HG03095 (cell line): ENCODE measurements at regions not wholly inside any gene's neighbourhood (a gene's known extent, or its start where the extent isn't known, plus 50 kb on each side); places are given as distances from the start of the nearest gene placed in this dataset.

Source experiments
- ATAC-seq: cut with Tn5 transposase; IDR thresholded peaks from one replicate; pipeline ENCODE4 v1.9.1; 2021; ENCODE audit warnings: moderate library complexity; ENCODE audit not compliant: unreplicated experiment

DNA sequence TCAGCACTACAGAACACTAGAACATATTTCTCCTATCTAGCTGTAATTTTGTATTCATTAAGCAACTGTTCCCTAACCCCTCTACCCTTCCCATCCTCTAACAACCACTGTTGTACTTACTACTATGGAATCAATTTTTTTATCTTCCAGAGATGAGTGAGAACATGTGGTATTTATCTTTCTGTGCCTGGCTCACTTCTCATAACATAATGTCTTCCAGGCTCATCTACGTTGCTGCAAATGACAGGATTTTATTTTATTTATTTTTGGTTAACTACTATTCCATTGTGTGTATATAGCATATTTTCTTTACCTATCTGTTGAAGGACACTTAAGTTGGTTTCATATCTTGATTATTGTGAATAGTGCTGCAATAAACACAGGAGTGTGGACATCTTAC is 200.9 kb upstream of the CHRM2 start:
- ATAC-seq = no peak

DNA sequence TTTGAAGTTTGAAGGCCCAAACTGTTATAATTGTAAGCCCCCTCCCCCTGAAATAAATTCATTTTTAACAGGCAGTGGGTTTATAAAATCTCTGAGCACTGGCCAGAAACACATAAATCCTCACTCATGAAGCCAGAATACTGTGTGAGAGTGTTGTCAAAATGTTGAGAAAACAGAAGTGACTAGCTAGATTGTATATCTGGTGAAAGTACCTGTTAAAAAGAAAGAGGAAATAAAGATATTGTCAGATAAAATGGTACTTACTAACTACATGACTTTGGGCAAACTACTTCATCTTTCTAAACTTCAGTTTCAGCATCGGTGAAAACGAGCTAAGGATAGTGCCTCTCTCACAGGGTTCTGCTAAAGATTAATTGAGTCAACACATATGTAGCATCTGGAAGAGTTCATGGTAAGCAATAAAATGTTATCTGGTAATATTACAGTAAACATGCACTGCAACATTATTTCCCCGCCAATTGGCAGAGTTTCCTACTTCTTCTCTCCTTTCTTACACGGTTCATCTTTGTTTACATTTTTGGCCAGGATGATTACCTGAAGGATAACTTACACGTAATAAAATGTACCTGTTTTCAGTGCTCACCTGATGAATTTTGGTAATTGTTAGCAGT is 202.5 kb upstream of the CHRM2 start:
- ATAC-seq = no peak

DNA sequence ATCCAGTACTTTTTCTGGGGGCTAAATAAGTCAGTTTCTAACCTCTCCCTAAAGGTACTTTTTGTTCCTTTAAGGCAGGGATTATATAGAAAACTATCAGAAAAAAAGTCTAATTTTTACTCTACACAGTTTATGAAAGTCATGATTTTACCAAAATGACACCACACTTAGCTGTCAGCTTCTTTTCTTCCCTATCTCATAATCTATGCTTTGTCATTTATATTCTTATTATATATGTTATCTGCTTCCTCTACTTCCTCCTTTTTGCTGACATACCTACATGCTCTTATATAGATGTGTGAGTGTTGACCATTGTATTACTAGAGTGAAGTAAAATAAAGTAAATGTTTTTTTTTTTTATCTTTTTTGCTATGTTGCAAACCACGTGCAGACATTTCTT is 203.9 kb upstream of the CHRM2 start:
- ATAC-seq = no peak

DNA sequence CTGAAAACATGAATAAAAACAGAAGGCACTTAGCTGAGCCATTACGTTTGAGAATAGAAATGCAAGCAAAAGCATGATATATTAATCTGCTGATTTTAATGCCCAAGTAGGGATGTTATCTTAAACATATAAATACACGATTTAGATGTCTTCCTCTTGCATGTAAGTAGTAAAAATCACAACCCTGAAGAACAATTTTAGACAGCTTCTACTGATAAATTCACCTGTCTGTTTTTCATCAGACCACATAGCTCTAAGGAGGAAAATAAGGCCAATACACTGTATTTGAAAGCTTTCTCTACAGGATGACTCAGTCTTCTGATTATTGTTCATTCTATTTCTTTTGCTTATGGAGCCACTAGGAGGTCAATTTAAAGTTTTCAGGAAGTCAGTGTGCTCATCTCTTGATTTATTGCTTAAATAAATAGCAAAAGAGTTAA is 210.9 kb upstream of the CHRM2 start:
- no peak for ATAC-seq

DNA sequence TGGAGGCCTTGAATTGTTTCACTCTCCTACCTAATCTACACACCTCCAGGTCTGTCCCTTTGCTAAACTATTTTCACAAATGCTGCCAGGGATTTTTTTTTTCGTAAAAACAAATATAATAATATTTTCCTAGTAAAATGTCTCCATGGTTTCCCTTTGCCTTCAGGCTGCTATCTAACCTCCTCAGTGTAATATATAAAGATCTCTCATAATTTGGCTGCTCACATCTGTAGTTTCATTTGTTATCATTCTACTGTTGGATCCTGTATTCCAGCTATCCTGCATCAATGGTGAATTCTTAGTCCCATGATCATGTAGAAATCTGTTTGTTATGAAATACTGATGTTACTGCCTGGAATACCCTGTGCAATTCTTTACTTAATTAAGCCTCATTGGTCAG is 211.9 kb upstream of the CHRM2 start:
- no peak for ATAC-seq

DNA sequence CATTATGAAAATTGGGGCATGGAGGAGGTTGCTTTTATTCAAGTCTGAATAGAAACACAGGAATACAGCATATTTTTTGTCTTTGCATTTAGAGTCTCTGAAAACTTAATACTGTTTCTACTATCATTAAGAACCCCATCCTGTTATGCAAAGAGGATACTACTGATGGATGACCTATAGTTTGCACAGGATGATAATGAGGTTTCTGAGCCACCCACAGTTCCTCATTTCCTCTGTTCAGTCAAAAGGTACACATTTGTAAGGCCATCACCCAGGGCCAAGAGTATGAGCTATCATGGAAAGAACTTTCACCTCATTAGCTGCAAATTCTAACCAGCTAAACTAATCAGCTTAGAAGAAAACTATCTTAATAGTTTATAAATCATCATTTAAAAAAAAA is 213.0 kb upstream of the CHRM2 start:
- ATAC-seq = no peak

DNA sequence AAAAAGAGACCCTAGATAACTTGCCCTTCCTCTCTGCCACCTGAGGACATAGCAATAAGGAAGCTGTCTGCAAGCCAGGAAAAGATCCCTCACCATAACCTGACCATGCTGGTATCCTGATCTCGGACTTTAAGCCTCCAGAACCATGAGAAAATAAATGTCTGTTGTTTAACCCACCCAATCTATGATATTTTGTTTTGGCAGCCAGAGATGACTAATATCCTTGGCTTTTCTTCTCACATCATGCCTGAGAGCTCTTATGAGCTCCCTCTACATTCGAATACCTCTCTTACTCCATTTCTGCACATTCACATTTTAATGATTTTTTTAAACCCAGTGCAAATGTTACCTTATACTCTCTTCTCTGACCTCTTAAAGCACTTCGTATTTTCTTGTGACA is 214.0 kb upstream of the CHRM2 start:
- no peak for ATAC-seq

DNA sequence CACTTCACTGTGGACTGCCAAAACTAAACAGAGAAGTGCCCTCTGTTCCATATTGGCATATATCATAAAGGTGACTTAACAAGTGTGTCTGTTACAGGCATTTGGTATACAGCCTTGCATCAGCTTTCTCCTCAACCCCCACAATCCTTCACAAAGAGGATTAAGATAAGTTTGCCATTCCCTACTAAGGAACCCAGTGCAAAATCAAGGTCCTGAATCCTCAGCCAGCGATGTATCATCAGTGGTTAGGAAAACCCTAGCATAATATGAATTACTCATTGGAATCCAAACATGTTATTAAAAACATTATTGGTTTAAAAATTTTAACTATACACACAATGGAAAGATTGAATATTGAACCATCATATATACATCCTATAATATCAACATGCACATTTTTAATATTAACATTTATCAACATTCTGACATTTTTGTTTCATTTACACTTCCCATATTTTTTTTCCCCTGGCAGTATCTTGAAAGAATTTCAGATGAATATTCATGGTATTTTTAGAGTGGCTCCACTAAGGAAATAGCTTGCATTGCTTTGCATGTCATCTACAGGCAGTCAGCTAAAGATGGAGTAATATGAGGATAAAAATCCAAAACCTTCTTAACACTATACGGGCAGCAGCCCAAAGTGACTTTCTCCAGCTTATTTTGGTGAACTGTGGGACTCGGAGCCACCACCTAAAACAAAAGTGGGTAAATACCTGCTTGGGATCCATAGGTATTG is 215.6 kb upstream of the CHRM2 start:
- no peak for ATAC-seq

DNA sequence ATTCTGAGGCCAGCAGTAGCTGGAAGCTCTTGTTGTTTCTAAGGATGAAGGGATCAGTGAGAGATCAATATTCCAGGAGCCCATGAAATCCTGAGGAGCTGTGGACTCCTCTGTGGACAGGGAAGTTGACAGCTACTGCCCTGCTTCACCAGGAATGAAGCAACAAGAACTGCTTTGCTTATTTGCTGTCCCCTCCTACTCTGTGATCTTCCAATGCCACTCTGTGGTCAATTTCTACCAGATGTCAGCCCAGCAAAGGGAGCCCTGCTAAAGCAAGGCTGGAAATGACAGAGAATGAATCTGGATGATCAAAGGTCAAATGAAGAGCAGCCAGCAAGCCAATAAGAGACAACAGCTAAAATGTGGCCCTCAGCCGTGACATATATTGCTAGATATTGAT is 227.5 kb upstream of the CHRM2 start:
- no peak for ATAC-seq

DNA sequence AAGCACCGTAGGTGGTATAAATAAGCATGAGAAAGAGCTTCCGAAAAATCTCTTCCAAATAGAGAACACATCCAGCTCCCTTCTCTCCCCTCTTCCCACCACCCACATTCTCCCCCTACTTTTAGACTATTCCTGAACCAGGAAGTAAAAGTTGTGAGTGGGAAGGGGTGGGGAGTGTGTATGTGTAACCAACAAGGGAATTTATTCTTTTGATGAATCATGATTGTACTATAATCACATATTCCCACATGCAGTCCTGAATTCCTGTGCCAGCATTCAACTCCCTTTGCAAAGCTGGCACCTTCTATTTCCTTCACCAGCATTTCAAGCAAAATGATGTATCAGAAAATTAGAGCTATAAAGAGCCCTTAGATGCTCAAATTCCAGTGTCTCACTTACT is 230.6 kb upstream of the CHRM2 start:
- no peak for ATAC-seq

DNA sequence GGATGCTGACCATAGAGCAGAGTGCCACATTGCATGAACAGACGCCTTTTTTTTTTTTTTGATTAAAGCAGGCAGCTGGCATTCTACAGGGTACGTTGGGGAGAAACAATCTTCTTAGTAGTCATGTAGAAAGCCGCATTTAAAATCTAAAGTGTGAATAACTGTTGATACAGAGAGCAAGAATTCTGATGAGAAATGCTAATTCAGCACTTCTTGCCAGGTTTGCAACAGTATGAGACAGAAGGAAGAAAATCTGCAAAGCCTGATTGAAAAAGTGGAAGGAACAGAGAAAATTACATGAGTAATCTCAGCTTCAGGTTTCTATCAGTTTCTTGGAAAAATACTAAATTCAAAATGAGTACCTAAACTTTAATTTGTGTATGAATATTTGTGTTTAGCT is 232.7 kb upstream of the CHRM2 start:
- no peak for ATAC-seq

DNA sequence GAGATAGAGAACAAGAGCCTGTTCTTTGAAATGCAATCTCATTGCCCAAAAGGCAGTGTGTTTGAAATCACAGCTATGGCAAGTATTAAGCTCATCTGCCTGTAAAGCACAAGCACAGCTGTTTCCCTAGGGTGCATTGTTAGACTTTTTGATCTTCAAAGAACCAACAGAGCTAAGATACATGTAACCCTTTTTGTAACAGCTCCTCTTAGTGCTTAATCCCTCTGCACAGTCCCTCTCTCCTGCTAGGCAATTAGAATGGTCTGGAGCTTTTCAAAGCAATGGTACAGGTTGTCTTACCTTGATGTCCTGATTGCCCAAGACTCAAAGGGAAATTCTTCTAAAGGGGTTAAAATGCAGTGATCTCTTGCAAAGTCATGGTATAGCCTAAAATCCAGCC is 249.6 kb upstream of the CHRM2 start:
- ATAC-seq = no peak

DNA sequence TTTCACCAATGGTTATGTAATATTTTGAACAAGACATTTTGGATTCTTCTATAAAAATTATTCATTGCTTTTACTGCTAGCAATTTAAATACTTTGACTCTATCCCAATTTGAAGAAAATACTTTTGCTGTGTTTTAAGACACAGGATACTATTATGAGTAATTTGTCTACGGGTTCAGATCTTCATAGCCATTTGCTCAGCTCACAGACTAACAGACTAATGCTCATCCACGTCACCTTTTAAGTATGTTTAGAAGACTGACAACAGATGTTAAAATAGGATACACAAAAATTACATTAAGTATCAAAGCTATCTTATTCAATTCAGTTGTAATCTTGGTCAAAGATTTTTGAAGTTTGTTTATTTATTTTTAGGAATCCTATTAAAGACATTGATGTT is 251.3 kb upstream of the CHRM2 start:
- no peak for ATAC-seq

DNA sequence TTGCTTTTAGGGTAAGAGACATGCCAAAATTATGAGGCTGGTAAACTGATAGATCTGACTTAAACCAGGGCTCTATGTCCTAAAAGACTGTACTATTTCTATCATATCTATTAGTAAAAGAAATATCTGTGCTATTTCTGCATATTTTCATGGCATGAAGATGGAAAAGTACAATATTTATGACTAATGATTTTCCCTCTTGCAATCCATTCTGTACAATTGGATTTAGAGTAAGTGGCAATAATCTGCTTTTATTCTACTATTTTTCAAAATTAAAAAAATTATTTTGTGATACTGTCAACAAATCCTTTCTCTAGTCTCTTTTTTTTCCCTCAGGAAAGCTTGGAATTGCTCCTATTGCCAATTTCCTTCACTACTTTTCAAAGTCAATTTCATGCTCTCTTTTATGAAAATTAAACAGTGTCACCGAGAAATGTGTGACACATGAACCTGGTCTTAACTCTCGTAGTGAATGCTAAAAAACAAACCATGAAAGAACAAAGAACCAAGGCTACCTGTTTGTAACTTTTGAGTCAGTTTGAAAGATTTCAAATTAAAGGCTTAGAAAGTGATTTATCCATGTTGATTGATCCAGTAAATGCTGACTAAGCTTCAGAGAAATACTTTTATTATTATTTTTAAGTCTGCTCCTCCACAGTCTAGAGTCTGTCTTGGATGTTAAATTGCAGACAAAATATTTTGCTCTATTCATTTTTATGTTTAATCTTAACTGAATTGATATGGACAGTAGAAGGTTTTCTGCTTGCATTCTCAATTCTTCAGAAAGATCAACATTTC is 262.7 kb upstream of the CHRM2 start:
- no peak for ATAC-seq

DNA sequence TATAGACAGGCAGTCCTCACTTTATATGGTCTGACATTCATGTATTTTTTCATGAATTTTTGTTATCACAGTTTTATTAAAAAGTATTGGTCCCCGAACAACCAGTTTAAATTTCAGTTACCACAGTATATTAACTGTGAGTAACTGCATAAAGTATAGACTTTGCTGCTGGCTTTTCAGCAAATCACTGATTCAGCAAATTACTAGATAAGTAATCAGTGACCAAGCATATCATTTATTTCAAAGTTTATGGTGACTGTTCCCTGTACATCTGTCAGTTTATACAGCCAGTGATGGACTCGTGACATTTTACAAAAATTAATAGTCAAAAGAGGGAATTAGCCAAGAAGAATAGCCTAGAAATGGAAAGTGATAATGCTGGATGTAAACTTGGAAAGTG is 266.7 kb upstream of the CHRM2 start:
- ATAC-seq = no peak

DNA sequence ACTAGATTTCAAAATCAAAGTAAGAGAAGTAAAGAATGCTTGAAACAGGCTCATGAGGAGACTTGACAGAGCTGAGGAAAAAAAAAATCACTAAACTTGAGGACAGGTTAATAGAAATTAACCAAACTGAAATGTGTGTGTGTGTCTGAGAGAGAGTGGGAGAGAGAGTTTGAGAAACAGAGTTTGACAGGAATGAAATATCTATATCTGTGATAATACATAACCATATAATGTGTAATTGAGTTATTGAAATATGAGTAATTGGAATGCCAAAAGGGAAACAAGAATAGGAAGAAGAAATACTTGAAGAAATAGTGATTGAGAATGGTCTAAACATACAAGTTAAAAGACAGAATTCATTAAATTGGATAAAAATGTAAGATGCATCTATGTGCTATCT is 268.0 kb upstream of the CHRM2 start:
- no peak for ATAC-seq

DNA sequence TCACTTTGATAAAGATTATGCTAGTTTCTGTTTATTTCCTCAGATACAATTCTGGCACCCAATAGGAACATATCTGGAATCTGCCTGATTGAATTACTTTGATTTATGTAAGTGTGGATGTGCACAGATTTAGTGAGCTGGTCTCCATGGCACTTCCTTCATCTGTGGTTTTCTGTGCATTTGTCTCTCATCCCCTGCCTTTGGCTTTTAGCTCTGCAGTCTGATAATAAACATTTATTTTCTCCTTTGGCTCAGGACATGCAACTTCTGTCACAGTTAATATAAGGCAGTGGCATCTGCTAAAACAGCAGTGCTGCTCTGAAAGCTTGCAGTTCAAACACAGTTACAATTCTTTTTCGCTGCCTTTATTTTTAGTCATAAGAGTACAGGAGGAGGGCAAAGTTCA is 273.7 kb upstream of the CHRM2 start:
- no peak for ATAC-seq

DNA sequence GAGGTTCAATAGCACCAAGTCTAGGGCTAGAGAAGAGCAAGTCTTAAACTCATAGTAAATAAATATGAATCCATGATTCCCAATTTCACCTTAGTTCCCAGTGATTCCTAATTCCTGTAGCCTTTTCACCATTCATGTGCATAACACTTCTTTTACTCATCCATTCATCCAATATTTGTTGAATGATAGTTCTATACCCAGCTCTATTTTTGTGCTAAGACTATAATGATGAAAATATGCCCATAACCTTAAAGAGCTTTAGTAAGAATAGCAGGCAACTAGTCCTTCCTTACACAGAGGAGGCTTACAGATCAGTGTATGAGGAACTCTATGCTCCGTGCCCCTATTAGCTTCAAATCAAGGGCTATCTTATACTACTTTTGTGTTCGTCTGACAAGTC is 280.2 kb upstream of the CHRM2 start:
- no peak for ATAC-seq

DNA sequence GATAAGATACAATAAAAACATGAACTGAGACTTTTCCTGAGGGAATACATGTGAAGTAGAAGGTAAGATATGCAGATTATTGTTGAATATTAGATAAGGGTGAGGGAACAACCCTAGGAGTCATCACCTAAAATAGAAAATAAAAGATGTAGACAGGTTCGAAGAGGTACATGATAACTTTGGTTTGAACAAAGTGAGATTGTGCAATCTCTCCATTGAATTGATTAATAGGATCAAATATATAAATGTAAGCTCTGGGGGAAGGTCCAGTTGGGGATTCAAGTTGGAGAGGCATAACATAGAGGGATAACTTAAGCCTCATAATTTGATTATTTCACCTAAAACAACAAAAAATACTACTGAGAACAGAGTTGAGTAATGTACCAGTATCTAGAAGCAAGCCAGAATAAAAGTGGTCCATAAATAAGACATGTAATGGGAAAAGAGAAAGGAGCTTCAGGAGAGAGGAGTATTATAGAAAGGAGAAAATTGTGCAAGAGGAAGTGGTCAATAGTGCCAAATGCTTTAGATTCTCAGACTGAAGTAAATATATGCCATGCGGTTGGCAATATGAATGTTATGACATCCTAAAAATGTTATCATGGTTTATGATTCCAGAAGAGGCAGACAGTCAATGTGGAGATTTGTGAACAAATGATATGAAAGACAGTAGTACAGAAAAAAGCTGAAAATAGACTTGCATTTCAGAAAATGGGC is 282.3 kb upstream of the CHRM2 start:
- ATAC-seq = no peak

DNA sequence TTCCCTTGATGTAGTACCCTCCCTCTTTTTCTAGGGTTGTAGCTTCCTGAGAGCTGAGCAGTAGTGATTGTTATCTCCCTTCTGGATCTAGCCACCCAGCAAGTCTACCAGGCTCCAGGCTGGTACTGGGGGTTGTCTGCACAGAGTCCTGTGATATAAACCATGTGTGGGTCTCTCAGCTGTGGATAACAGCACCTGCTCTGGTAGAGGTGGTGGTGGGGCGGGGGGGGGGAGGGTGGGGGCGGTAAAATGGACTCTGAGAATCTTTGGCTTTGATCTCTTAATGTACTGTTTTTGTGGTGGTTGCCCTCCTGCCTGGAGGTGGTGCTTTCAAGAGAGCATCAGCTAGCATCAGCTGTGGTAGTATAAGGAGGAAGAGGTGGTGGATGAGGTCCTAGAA is 302.0 kb upstream of the CHRM2 start:
- no peak for ATAC-seq

DNA sequence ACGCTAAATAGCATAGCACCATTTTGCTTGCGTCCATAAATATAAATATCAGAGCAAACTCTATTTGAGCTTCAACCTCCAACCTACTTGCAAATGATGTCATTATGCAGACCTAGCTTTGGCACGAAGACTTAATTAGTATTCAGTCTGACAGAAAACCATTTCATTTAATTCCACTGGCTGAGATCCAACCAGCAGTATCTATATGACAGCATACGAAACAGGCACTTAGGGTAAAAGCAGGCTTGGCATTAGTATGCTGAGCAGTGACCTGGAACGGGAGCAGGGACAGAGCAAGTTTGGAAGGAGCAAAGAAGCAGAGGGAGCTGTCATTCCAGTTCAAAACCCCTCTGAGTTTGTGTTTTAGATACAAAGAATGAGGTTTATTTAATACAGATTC is 312.5 kb upstream of the CHRM2 start:
- no peak for ATAC-seq

DNA sequence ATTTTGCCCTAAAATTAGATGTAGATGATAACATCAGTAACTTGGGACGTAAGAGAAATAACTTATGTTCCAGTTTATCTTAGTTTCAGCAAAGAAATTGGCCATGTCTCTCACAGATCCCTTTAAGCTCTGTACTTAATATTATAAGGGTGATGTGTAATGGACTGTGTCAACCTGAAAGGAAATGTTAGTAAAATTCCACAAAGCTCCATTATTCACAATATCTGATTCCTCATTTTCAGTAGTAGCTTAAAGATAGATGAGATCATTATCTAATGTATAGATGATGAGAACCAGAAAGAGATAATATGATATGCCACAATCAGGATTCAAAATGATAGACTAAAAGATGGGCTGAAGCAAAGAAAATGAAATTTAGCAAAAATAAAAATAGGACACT is 316.8 kb upstream of the CHRM2 start:
- no peak for ATAC-seq
